Activated CD8-positive, alpha-beta T cell treated with anti-CD3 and anti-CD28 coated beads for 36 hours (primary cell): ENCODE measurements at regions not wholly inside any gene's neighbourhood (a gene's known extent, or its start where the extent isn't known, plus 50 kb on each side); places are given as distances from the start of the nearest gene placed in this dataset.
"Not testable (repeated sequence)": the region's sequence is repeated elsewhere in the genome, so short reads cannot be mapped to it uniquely, and the experiment has no call there.

ENCODE experiments used
- ATAC-seq: fragments of 200-7000 bp; cut with Tn5 transposase; one replicate; pipeline ENCODE4 v1.10.0; 2021; ENCODE audit warnings: mild to moderate bottlenecking, moderate library complexity
- CTCF ChIA-PET: fragments of 350-600 bp; sonication (Branson Sonifier 250); formaldehyde crosslinking; loops from one replicate; lab custom pipeline; 2021; ENCODE audit warnings: antibody characterized with exemption; lab: Charles Lee
- POLR2A ChIA-PET: fragments of 350-600 bp; sonication (Branson Sonifier 250); formaldehyde crosslinking; loops from one replicate; lab custom pipeline; 2021; ENCODE audit warnings: antibody characterized with exemption; lab: Charles Lee
- DNase-seq: peaks from one replicate; pipeline ENCODE4 v3.0.0-alpha.2; 2020
- H3K27ac Mint-ChIP-seq: one replicate; pipeline ENCODE4 v1.8.0; 2021; ENCODE audit warnings: mild to moderate bottlenecking, mixed read lengths
- H3K27me3 Mint-ChIP-seq: one replicate; pipeline ENCODE4 v1.8.0; 2021; ENCODE audit warnings: mixed read lengths
- H3K36me3 Mint-ChIP-seq: one replicate; pipeline ENCODE4 v1.8.0; 2021; ENCODE audit warnings: low read depth, mixed read lengths
- H3K4me1 Mint-ChIP-seq: one replicate; pipeline ENCODE4 v1.8.0; 2021; ENCODE audit warnings: low read depth, mixed read lengths
- H3K4me3 Mint-ChIP-seq: one replicate; pipeline ENCODE4 v1.8.0; 2021; ENCODE audit warnings: mild to moderate bottlenecking, moderate library complexity, mixed read lengths
- H3K9me3 Mint-ChIP-seq: one replicate; pipeline ENCODE4 v1.8.0; 2021; ENCODE audit warnings: mixed read lengths
- intact Hi-C: fragments of 100-400 bp; cut with micrococcal nuclease; formaldehyde crosslinking; loops from one replicate; pipeline ENCODE4 v1.10.0; 2022
- TF ChIP-seq, protein P1 (sequence below): fragments of 200-600 bp; IDR thresholded peaks from one replicate; pipeline ENCODE4 v1.8.0; 2022; ENCODE audit warnings: antibody characterized with exemption, mild to moderate bottlenecking

DNA sequence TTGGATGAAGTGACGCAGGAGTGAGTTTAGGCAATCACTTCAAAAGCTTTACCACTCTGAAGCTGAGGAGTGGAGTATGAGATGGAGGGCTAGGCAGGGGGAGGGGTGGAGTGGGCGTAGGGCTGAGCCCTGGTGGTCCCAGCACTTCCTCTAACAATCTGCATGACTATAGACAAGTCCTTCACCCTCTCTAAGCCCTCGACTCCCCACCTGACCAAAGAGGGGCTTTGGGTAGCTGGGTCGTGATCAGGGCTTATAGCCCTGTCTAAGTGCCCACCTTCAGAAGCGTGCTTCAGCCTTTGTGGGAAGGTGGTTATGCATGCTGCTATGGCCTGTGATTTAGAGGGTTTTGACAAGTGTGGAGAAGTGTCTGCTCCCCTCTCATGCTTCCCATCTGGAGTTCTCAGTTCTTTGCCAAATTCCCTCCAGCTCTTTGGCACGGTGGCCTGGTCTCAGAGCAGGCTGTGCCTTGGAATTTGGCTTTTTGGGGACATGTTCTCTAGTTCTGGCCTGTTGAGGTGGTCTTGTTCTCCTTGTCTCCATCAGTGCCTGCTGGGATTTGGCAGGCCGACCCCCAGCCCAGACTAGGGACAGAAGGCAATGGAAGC, 53.0 kb downstream of the ACTBL2 start:
- no peak overlapping the region for H3K4me3 Mint-ChIP-seq
- CTCF ChIA-PET, result no interaction called here
- POLR2A ChIA-PET, result no interaction called here
- no peak overlapping the region for H3K27ac Mint-ChIP-seq
- DNase-seq, result no peak
- no peak for ATAC-seq
- intact Hi-C loops, result no loop called here
- no peaks in the 10 kb centered on the region for H3K4me1 Mint-ChIP-seq
- TF ChIP-seq, protein P1, sequence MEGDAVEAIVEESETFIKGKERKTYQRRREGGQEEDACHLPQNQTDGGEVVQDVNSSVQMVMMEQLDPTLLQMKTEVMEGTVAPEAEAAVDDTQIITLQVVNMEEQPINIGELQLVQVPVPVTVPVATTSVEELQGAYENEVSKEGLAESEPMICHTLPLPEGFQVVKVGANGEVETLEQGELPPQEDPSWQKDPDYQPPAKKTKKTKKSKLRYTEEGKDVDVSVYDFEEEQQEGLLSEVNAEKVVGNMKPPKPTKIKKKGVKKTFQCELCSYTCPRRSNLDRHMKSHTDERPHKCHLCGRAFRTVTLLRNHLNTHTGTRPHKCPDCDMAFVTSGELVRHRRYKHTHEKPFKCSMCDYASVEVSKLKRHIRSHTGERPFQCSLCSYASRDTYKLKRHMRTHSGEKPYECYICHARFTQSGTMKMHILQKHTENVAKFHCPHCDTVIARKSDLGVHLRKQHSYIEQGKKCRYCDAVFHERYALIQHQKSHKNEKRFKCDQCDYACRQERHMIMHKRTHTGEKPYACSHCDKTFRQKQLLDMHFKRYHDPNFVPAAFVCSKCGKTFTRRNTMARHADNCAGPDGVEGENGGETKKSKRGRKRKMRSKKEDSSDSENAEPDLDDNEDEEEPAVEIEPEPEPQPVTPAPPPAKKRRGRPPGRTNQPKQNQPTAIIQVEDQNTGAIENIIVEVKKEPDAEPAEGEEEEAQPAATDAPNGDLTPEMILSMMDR, result no peak
- no peaks in the 10 kb centered on the region for H3K36me3 Mint-ChIP-seq
- H3K9me3 Mint-ChIP-seq, result no peaks in the 10 kb centered on the region
- peaks cover under 1% of the 10 kb centered on the region for H3K27me3 Mint-ChIP-seq

DNA sequence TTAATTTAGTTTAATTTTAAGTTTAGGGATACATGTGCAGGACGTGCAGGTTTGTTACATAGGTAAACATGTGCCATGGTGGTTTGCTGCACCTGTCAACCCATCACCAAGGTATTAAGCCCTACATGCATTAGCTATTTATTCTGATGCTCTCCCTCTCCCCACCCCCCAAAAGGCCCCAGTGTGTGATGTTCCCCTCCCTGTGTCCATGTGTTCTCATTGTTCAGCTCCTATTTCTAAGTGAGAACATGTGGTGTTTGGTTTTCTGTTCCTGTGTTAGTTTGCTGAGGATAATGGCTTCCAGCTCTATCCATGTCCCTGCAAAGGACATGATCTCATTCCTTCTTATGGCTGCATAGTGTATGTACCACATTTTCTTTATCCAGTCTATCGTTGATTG, 53.6 kb downstream of the ACTBL2 start:
- intact Hi-C loops, H3K36me3 Mint-ChIP-seq, POLR2A ChIA-PET, H3K27ac Mint-ChIP-seq, CTCF ChIA-PET, ATAC-seq, H3K4me1 Mint-ChIP-seq, H3K27me3 Mint-ChIP-seq, H3K9me3 Mint-ChIP-seq, H3K4me3 Mint-ChIP-seq, DNase-seq: not testable (repeated sequence)

DNA sequence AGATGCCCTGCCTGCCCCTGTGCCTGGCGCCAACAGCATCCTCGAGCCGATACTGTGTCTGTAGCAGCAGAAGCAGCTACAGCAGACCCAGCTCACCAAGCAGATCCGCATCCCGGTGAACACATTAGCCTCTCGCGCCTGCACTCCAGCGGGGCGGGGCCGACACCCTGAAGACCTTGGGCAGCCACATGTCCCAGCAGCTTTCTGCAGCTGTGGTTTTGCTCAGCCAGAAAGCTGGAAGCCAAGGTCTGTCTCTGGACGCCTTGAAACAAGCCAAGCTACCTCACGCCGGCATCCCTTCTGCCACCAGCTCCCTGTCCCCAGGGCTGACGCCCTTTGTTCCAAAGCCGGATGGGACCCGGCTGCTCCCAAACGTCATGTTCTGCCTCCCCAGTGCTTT, 59.6 kb downstream of the ACTBL2 start:
- no peak for DNase-seq
- Mint-ChIP-seq H3K36me3 (no peaks in the 10 kb centered on the region), H3K4me3 (no peak overlapping the region), H3K4me1 (no peaks in the 10 kb centered on the region), H3K27me3 (peaks cover 1% of the 10 kb centered on the region), H3K9me3 (no peaks in the 10 kb centered on the region), H3K27ac (no peak overlapping the region)
- POLR2A ChIA-PET, result no interaction called here
- no peak for ATAC-seq
- CTCF ChIA-PET, result interaction anchor here (1.3 kb wide), 1 partner anchor 13 kb away, joined by 4 read pairs; no protein-coding TSS in a partner anchor
- TF ChIP-seq, protein P1, result no peak
- intact Hi-C loops, result no loop called here

DNA sequence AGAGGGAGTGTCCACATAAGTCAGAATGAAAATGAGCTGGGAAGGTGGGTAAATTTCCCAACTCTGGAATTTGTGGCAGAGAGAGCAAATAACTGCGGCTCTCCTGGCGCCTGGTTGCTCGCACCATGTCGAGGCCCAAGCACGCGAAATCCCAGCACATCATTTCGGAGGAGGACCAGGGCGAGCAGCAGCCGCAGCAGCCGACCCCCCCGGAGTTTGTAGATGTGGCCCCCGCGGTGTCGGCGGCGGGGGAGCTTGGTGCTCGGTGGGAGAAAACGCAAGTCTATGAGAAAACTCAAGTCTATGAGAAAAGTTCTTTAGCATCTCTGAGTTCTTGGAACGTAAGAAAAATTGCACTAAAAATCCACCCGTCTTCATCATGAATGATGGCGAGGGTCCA, 60.3 kb downstream of the ACTBL2 start:
- Mint-ChIP-seq H3K27ac (no peak overlapping the region), H3K9me3 (no peaks in the 10 kb centered on the region), H3K27me3 (peaks cover 1% of the 10 kb centered on the region), H3K4me1 (no peaks in the 10 kb centered on the region), H3K4me3 (no peak overlapping the region), H3K36me3 (no peaks in the 10 kb centered on the region)
- intact Hi-C loops, result no loop called here
- ATAC-seq, result no peak
- POLR2A ChIA-PET, result no interaction called here
- no peak for DNase-seq
- CTCF ChIA-PET, result interaction anchor here (1.2 kb wide), 1 partner anchor 228 kb away, joined by 4 read pairs; no protein-coding TSS in a partner anchor
- TF ChIP-seq, protein P1, result no peak

DNA sequence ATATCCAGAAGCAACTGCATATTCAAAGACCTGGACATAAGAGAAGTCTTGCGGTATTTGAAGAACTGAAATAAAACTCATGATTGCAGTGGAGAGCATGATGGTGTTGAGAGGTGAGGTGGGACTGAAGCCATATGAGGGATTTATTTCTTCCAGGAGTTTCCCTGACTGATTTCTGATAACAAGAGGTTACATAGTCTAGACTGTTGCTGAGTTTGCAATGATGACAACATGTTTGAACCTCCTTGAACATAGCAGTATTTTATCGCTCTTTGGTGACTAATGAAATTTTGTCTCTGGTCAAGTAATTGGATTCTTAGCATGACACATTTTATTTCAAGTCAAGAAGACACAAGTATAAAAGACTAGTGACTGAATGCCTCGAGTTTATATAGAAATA, 61.8 kb downstream of the ACTBL2 start:
- ChIA-PET CTCF (no interaction called here), POLR2A (no interaction called here)
- ATAC-seq, result no peak
- TF ChIP-seq, protein P1, result no peak
- Mint-ChIP-seq H3K9me3 (no peaks in the 10 kb centered on the region), H3K27me3 (peaks cover 1% of the 10 kb centered on the region), H3K36me3 (no peaks in the 10 kb centered on the region), H3K4me3 (no peak overlapping the region), H3K4me1 (no peaks in the 10 kb centered on the region), H3K27ac (no peak overlapping the region)
- intact Hi-C loops, result no loop called here
- DNase-seq, result no peak
